Cardiac muscle cell (in vitro differentiated cells and primary cell): ENCODE measurements at regions not wholly inside any gene's neighbourhood (a gene's known extent, or its start where the extent isn't known, plus 50 kb on each side); places are given as distances from the start of the nearest gene placed in this dataset.

ENCODE experiments used
- DNase-seq, 2 donors: peaks; one replicate each; pipeline versions ENCODE4 v3.0.0 to v3.0.0-alpha.2; 2010 to 2017; ENCODE audit warnings: low read depth in 1 of 2, low spot score in 1 of 2
- H3K27ac ChIP-seq: fragments of 200-600 bp; sonication (generic); 2 replicates; pipeline ENCODE4 v1.5.1; 2016
- H3K27me3 ChIP-seq: fragments of 200-600 bp; sonication (generic); 2 replicates; pipeline ENCODE4 v1.6.0; 2016; ENCODE audit warnings: control low read depth
- H3K36me3 ChIP-seq: fragments of 200-600 bp; sonication (generic); 2 replicates; pipeline ENCODE4 v1.5.1; 2016; ENCODE audit warnings: control low read depth
- H3K4me1 ChIP-seq: fragments of 200-600 bp; sonication (generic); 2 replicates; pipeline ENCODE4 v1.8.1; 2017; ENCODE audit warnings: low read depth, mild to moderate bottlenecking, mixed run types
- H3K4me3 ChIP-seq: fragments of 200-600 bp; sonication (generic); 2 replicates; pipeline ENCODE4 v1.5.1; 2016; ENCODE audit warnings: mild to moderate bottlenecking
- H3K9me3 ChIP-seq: fragments of 200-600 bp; sonication (generic); 2 replicates; pipeline ENCODE4 v1.5.1; 2017; ENCODE audit warnings: low read depth, mild to moderate bottlenecking, control low read depth
- CTCF ChIP-seq: IDR thresholded peaks from 2 replicates; pipeline ENCODE4 v1.5.1; 2012; ENCODE audit warnings: low read depth, mild to moderate bottlenecking, low read length

DNA sequence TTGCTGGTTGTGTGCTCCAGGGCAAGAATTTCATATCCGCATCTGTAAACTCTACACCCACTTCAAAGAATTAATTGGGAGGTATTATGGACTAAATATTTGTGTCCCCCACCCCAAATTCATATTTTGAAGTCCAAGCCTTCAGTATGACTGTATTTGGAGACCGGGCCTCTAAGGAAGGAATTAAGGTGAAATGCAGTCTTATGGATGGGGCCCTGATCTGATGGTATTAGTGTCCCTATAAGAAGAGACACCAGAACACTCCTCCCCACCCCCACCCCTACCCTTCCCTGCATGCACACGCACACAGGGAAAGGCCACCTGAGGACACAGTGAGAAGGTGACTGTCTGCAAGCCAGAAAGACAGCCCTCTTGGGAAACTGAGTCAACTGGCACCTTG is 332.4 kb downstream of the RPS6KC1 start:
- no peaks in the 10 kb centered on the region for H3K9me3 ChIP-seq
- no peak for DNase-seq
- no peaks in the 10 kb centered on the region for H3K4me1 ChIP-seq
- no peaks in the 10 kb centered on the region for H3K27me3 ChIP-seq
- no peak overlapping the region for H3K27ac ChIP-seq
- no peak for TF ChIP-seq CTCF
- no peaks in the 10 kb centered on the region for H3K36me3 ChIP-seq
- H3K4me3 ChIP-seq: no peak overlapping the region

DNA sequence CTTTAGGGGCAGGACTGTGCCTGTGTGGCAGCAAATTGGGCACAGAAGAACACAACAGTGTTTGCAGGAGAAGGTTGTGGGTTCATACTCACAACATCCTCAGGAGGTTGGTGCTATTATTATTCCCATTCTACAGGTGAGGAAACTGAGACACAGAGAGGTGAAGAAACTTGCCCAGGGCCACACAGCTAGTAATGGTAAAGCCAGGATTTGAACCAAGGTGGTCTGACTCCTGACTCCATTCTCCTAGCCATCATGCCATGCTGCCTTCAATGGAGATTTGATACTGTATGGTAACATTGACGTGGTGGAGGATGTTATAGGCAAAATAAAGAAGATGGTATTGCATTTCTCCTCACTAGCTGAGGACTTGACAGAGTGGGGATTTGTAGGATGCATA is 334.2 kb downstream of the RPS6KC1 start:
- no peak overlapping the region for H3K4me3 ChIP-seq
- no peak for DNase-seq
- no peaks in the 10 kb centered on the region for H3K9me3 ChIP-seq
- no peak overlapping the region for H3K27ac ChIP-seq
- TF ChIP-seq CTCF: no peak
- H3K4me1 ChIP-seq: no peaks in the 10 kb centered on the region
- H3K36me3 ChIP-seq: no peaks in the 10 kb centered on the region
- no peaks in the 10 kb centered on the region for H3K27me3 ChIP-seq

DNA sequence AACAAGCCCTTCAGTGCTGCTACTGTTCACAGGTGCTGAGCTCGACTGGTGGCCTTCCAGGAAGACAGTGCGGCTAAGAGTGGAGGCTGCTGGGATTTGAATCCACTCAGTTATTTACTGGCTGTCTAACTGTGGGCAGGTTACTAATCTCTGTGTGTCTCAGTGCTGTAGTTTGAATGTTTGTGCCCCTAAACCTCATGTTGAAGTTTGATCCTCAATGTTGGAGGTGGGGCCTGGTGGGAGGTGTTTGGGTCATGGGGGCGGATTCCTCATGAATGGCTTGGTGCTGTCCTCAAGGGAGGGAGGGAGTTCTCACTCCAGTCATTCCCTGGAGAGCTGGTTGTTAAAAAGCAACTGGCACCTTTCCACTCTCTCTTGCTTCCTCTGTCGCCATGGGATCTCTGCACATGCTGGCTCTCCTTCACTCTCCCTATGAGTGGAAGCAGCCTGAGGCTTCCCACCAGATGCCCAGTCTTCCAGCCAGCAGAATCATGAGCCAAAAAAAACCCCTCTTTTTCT is 334.8 kb downstream of the RPS6KC1 start:
- Histone ChIP-seq H3K27me3 (no peaks in the 10 kb centered on the region), H3K9me3 (no peaks in the 10 kb centered on the region), H3K36me3 (no peaks in the 10 kb centered on the region), H3K4me3 (no peak overlapping the region), H3K4me1 (peaks cover under 1% of the 10 kb centered on the region), H3K27ac (no peak overlapping the region)
- DNase-seq: no peak
- no peak for TF ChIP-seq CTCF

DNA sequence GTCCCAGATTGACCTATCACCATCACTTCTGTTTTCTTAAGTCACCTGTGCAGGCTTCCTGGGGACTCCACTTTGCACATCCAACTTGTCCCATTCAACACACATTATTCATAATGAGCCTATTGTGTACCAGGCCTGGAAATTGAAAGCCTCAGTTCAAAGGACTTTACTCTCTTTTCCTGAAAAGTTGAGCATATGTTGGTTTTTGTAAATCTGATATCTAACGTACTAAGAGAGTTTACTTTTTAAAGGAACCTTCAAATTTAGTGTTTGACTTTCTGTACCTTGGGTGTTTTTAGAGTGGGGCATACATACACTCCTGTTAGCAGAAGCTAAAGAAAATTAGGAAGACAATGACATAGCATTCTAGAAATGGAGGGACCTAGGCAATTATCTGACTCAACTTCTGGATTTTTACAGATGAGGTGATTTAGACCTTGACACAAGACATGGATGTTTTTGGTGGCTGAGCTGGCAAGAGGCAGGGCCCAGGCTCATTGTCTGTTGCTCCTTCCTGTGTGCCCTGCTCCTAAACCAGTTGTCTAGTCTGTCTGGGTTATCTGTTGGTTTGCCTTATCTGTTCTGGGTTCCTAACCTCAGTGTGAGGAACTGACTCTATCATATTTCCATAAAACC is 336.5 kb downstream of the RPS6KC1 start:
- Histone ChIP-seq H3K36me3 (no peaks in the 10 kb centered on the region), H3K27ac (no peak overlapping the region), H3K4me3 (no peak overlapping the region), H3K9me3 (no peaks in the 10 kb centered on the region), H3K4me1 (peaks cover 6% of the 10 kb centered on the region), H3K27me3 (no peaks in the 10 kb centered on the region)
- TF ChIP-seq CTCF: no peak
- no peak for DNase-seq

DNA sequence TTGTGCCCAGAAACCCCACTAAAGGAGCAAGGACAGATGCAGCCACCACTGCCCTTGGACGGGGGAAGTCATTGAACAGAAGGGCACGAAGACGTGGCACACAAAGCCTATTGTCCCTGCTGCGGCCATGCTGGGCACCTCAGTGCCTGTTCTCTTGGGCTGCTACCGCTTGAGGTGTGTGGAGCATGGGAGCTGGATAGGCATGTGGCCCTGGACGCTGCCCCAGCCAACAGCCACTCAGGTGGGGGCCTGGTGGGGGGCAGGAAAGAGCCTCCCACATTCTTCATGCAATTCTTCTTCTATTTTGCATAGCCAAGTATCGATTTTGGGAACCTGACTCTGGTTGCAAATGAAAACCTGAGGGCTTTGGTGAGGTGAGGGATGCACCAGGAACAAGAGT is 337.2 kb downstream of the RPS6KC1 start:
- no peak for DNase-seq
- H3K4me1 ChIP-seq: peaks cover 8% of the 10 kb centered on the region
- TF ChIP-seq CTCF: no peak
- no peak overlapping the region for H3K27ac ChIP-seq
- no peaks in the 10 kb centered on the region for H3K9me3 ChIP-seq
- no peaks in the 10 kb centered on the region for H3K36me3 ChIP-seq
- H3K4me3 ChIP-seq: no peak overlapping the region
- H3K27me3 ChIP-seq: no peaks in the 10 kb centered on the region
